Stimulated activated naive CD8-positive, alpha-beta T cell treated with anti-CD3 and anti-CD28 coated beads, Interleukin-15, Interleukin-2, amounts not matched to agents 100 ng/mL and 50 ng/mL, for 24 hours (primary cell): ENCODE measurements at regions not wholly inside any gene's neighbourhood (a gene's known extent, or its start where the extent isn't known, plus 50 kb on each side); places are given as distances from the start of the nearest gene placed in this dataset.

Experiments used
- H3K27ac Mint-ChIP-seq: one replicate; pipeline ENCODE4 v1.8.0; 2021; ENCODE audit warnings: mild to moderate bottlenecking, mixed read lengths
- H3K27me3 Mint-ChIP-seq: one replicate; pipeline ENCODE4 v1.8.0; 2021; ENCODE audit warnings: mixed read lengths
- H3K36me3 Mint-ChIP-seq: one replicate; pipeline ENCODE4 v1.8.0; 2021; ENCODE audit warnings: low read depth, mixed read lengths
- H3K4me1 Mint-ChIP-seq: one replicate; pipeline ENCODE4 v1.8.0; 2021; ENCODE audit warnings: low read depth, mixed read lengths
- H3K4me3 Mint-ChIP-seq: one replicate; pipeline ENCODE4 v1.8.0; 2021; ENCODE audit warnings: mild to moderate bottlenecking, mixed read lengths
- H3K9me3 Mint-ChIP-seq: one replicate; pipeline ENCODE4 v1.8.0; 2021; ENCODE audit warnings: mixed read lengths

- H3K4me1 Mint-ChIP-seq, result no peaks in the 10 kb centered on the region
- H3K27me3 Mint-ChIP-seq, result no peaks in the 10 kb centered on the region
- peaks cover 6% of the 10 kb centered on the region for H3K9me3 Mint-ChIP-seq
- H3K27ac Mint-ChIP-seq, result no peak overlapping the region
- H3K4me3 Mint-ChIP-seq, result no peak overlapping the region
- no peaks in the 10 kb centered on the region for H3K36me3 Mint-ChIP-seq
Measured at GRCh38 chr6:23293653-23294052, 724.3 kb downstream of the HDGFL1 start.

- H3K4me1 Mint-ChIP-seq, result no peaks in the 10 kb centered on the region
- H3K36me3 Mint-ChIP-seq, result no peaks in the 10 kb centered on the region
- H3K27ac Mint-ChIP-seq, result no peak overlapping the region
- no peak overlapping the region for H3K4me3 Mint-ChIP-seq
- H3K27me3 Mint-ChIP-seq, result no peaks in the 10 kb centered on the region
- H3K9me3 Mint-ChIP-seq, result peaks cover 16% of the 10 kb centered on the region
Measured at GRCh38 chr6:23301556-23301955, 732.2 kb downstream of the HDGFL1 start.

- H3K36me3 Mint-ChIP-seq, result no peaks in the 10 kb centered on the region
- peaks cover 16% of the 10 kb centered on the region for H3K9me3 Mint-ChIP-seq
- H3K27me3 Mint-ChIP-seq, result no peaks in the 10 kb centered on the region
- H3K4me3 Mint-ChIP-seq, result no peak overlapping the region
- H3K27ac Mint-ChIP-seq, result no peak overlapping the region
- no peaks in the 10 kb centered on the region for H3K4me1 Mint-ChIP-seq
Measured at GRCh38 chr6:23302514-23302913, 733.1 kb downstream of the HDGFL1 start.

DNA sequence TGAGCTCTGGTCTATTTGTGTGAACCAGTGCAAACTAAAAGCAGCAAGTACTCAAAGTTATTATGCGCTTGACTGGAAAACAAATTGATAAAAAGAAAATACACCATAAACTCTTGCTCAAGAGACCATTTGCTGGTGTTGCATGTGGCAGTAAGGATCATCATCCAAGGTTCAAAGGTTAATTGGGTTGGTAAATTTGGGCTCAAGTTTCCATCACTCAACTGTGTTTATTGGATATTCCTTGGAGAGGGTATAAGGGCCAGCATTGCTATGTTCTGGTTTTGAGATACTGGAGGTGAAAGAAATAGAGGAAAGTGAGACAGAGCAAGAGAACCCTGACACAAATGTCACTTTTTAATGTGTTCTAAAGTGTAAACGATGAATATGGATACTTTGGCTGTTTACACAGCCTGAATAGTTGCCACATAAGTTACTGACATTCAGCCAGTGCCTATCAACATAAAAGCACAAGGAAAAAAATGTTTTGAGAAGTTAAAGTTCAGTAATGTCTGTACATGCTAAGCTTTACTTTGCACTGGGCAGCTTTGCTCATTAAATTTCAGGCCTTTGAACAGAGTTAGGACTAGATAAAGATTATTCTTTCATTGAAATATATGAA lies 736.1 kb downstream of the HDGFL1 start:
- Mint-ChIP-seq H3K27ac (no peak overlapping the region), H3K9me3 (peaks cover 18% of the 10 kb centered on the region), H3K36me3 (no peaks in the 10 kb centered on the region), H3K4me3 (no peak overlapping the region), H3K4me1 (no peaks in the 10 kb centered on the region), H3K27me3 (no peaks in the 10 kb centered on the region)

DNA sequence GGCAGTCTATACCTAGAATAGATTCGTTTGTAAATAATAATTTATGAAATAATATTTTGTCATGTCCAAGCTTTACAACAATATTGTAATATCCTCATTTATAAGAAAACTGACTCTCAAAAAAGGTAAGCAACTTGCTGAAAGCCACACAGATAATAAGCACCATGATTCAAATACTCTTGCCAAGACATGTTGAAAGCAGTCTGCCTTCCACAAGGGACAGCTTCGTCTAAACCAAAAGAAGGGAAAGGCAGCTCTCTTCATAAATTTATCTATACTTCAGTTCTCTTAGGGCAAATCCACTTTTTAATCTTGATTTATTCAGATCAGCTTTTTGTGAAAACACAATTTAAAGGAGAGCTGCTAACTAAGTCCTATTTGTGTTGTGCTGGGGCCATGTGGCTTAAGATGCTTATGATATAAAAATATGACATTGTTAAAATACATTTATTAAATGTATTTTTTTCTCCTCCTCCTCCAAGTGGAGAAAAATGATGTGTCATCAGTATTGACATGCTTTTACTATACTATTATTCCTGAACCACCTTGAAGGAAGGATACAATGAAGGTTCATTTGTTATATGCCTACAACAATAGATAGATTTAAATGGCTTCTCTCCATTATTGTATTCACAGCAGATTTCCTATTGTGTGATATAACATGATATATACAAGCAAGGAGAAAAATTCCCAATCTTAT lies 737.0 kb downstream of the HDGFL1 start:
- H3K27ac Mint-ChIP-seq, result no peak overlapping the region
- peaks cover 18% of the 10 kb centered on the region for H3K9me3 Mint-ChIP-seq
- H3K4me1 Mint-ChIP-seq, result no peaks in the 10 kb centered on the region
- no peaks in the 10 kb centered on the region for H3K36me3 Mint-ChIP-seq
- H3K4me3 Mint-ChIP-seq, result no peak overlapping the region
- H3K27me3 Mint-ChIP-seq, result no peaks in the 10 kb centered on the region

DNA sequence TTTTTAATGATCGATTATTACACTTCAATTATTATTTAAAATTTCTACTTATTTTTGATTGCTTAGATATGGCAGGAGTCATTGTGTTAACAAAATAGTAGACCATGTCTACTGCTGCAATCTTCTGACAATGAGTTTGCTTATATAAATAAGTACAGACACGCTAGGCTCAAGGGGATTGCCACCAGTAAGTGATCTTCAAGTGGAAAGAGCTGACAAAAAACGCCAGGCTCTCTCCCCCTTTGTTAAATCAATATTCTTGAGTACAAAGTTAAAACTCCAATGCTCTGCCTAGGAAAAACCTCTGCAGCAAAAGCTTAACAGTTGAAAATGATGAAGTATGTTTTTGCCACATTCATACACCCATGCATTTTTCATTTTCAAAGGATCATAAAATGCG lies 738.1 kb downstream of the HDGFL1 start:
- Mint-ChIP-seq H3K36me3 (no peaks in the 10 kb centered on the region), H3K4me1 (no peaks in the 10 kb centered on the region), H3K27ac (no peak overlapping the region), H3K9me3 (peaks cover 19% of the 10 kb centered on the region), H3K27me3 (no peaks in the 10 kb centered on the region), H3K4me3 (no peak overlapping the region)

- H3K36me3 Mint-ChIP-seq, result no peaks in the 10 kb centered on the region
- H3K27me3 Mint-ChIP-seq, result no peaks in the 10 kb centered on the region
- H3K4me1 Mint-ChIP-seq, result no peaks in the 10 kb centered on the region
Measured at GRCh38 chr6:23308166-23308565, 738.8 kb downstream of the HDGFL1 start.

GRCh38 chr6:23311211-23311610 lies 741.8 kb downstream of the HDGFL1 start:
- Mint-ChIP-seq H3K36me3 (no peaks in the 10 kb centered on the region), H3K27ac (no peak overlapping the region), H3K4me1 (no peaks in the 10 kb centered on the region), H3K27me3 (no peaks in the 10 kb centered on the region), H3K4me3 (no peak overlapping the region), H3K9me3 (peaks cover 20% of the 10 kb centered on the region)

More at GRCh38 chr6:23308166-23308565, 738.8 kb downstream of the HDGFL1 start:
- H3K9me3 Mint-ChIP-seq, result peaks cover 17% of the 10 kb centered on the region
- H3K27ac Mint-ChIP-seq, result no peak overlapping the region
- no peak overlapping the region for H3K4me3 Mint-ChIP-seq

- Mint-ChIP-seq H3K36me3 (no peaks in the 10 kb centered on the region), H3K27me3 (no peaks in the 10 kb centered on the region), H3K27ac (no peak overlapping the region), H3K4me3 (no peak overlapping the region), H3K9me3 (peaks cover 14% of the 10 kb centered on the region), H3K4me1 (no peaks in the 10 kb centered on the region)
Measured at GRCh38 chr6:23316131-23316530, 746.8 kb downstream of the HDGFL1 start.

GRCh38 chr6:23316931-23317330 lies 747.6 kb downstream of the HDGFL1 start:
- no peaks in the 10 kb centered on the region for H3K27me3 Mint-ChIP-seq
- H3K9me3 Mint-ChIP-seq, result peaks cover 14% of the 10 kb centered on the region
- no peak overlapping the region for H3K4me3 Mint-ChIP-seq
- H3K4me1 Mint-ChIP-seq, result no peaks in the 10 kb centered on the region
- no peak overlapping the region for H3K27ac Mint-ChIP-seq
- no peaks in the 10 kb centered on the region for H3K36me3 Mint-ChIP-seq

DNA sequence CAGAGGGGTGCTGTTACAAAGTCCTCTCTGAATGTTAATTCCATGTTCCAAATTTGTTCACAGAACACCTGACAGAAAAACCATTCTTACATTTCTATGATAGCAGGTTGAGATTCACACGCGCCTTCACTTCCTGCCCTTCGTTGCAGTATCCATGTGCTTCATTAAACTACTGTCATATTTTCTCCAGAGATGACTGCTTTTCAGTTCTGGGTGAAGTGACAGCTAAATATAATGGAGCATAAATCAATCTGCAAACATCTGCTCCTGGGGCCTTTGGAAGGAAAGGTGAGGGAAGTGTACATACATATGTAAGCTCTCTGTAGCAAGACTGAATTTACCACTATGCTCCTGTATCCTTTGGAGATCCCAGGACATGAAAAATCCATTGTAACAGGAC lies 750.2 kb downstream of the HDGFL1 start:
- H3K4me3 Mint-ChIP-seq, result no peak overlapping the region
- H3K36me3 Mint-ChIP-seq, result no peaks in the 10 kb centered on the region
- H3K27ac Mint-ChIP-seq, result no peak overlapping the region
- H3K9me3 Mint-ChIP-seq, result no peaks in the 10 kb centered on the region
- no peaks in the 10 kb centered on the region for H3K4me1 Mint-ChIP-seq
- no peaks in the 10 kb centered on the region for H3K27me3 Mint-ChIP-seq

DNA sequence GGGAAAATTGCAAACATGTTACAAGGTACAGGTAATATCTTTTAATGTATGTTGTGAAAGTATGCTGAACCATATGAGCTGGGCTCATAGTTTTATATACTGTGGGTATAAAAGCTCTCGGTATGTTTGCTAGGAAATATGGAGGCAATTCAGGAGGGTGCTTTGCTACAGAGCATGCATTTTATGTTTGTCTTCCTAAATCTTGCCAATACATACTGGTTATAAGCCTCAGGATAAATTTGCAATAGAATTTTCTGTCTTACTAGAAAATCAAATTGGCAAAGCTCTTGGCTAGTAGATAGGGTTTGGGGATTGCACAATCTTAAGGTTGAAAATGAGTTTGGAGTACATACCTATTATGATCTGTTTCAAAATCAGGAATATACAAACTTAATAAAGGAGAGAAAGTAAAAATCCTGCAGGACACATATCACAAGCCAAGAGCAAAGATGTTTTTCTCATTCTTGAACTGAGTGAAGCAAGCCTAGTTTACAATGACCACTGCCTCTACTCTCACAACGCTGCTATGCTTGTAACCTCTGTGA lies 751.2 kb downstream of the HDGFL1 start:
- Mint-ChIP-seq H3K4me1 (no peaks in the 10 kb centered on the region), H3K27ac (no peak overlapping the region), H3K27me3 (no peaks in the 10 kb centered on the region), H3K9me3 (no peaks in the 10 kb centered on the region), H3K36me3 (no peaks in the 10 kb centered on the region), H3K4me3 (no peak overlapping the region)

DNA sequence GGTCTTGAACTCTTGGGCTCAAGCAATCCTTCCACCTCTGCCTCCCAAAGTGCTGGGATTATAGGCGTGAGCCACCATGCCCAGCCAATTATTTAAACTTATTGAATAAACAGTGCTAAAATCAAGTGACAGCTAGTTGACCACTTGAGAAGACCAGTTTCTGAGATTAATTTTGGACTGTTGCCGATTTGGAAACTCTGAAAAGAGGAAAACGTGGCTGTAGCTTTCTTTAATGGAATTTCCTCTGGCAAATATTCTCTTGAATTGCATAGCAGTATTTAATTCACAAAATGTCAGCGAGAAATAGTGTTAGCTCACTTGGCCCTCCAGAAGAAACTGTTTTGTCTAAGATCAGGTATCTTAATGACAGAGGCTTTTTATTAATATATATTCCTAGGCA lies 754.5 kb downstream of the HDGFL1 start:
- Mint-ChIP-seq H3K9me3 (peaks cover 4% of the 10 kb centered on the region), H3K27ac (no peak overlapping the region), H3K36me3 (no peaks in the 10 kb centered on the region), H3K27me3 (no peaks in the 10 kb centered on the region), H3K4me3 (no peak overlapping the region), H3K4me1 (no peaks in the 10 kb centered on the region)

GRCh38 chr6:23325065-23325464 lies 755.7 kb downstream of the HDGFL1 start:
- H3K4me3 Mint-ChIP-seq, result no peak overlapping the region
- H3K27ac Mint-ChIP-seq, result no peak overlapping the region
- H3K36me3 Mint-ChIP-seq, result no peaks in the 10 kb centered on the region
- no peaks in the 10 kb centered on the region for H3K4me1 Mint-ChIP-seq
- H3K9me3 Mint-ChIP-seq, result peaks cover 4% of the 10 kb centered on the region
- no peaks in the 10 kb centered on the region for H3K27me3 Mint-ChIP-seq

DNA sequence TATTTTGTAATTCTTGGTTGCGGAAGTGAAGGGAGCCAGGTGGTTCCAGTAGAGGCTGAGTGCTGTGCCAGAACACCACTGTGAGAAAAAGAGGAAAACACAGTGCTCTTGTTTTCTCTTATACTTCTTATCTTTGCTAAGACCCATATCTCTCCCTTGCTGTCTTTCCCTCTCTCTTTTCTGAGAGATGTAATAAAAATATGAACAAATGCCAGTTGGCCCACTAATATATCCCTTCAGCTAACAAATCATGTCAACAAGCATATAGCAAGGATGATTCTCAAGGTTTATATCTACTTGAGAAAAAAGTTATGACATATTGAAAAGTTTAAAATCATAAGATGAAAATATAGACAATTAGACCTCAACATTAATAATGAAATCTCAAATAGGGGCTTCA lies 758.3 kb downstream of the HDGFL1 start:
- Mint-ChIP-seq H3K9me3 (peaks cover 4% of the 10 kb centered on the region), H3K36me3 (no peaks in the 10 kb centered on the region), H3K4me1 (no peaks in the 10 kb centered on the region), H3K27me3 (no peaks in the 10 kb centered on the region), H3K27ac (no peak overlapping the region), H3K4me3 (no peak overlapping the region)

GRCh38 chr6:23329086-23329485 lies 759.7 kb downstream of the HDGFL1 start:
- no peaks in the 10 kb centered on the region for H3K27me3 Mint-ChIP-seq
- no peaks in the 10 kb centered on the region for H3K36me3 Mint-ChIP-seq
- no peak overlapping the region for H3K4me3 Mint-ChIP-seq
- no peak overlapping the region for H3K27ac Mint-ChIP-seq
- H3K4me1 Mint-ChIP-seq, result no peaks in the 10 kb centered on the region
- peaks cover 10% of the 10 kb centered on the region for H3K9me3 Mint-ChIP-seq
